Activated effector memory CD4-positive, alpha-beta T cell treated with anti-CD3 and anti-CD28 coated beads, Interleukin-2, amount 50 U/mL, for 16 hours (primary cell): ENCODE measurements at regions not wholly inside any gene's neighbourhood (a gene's known extent, or its start where the extent isn't known, plus 50 kb on each side); places are given as distances from the start of the nearest gene placed in this dataset.
"Not testable (repeated sequence)": the region's sequence is repeated elsewhere in the genome, so short reads cannot be mapped to it uniquely, and the experiment has no call there.

Source experiments
- DNase-seq: peaks from one replicate; pipeline ENCODE4 v3.0.0-alpha.2; 2020

DNA sequence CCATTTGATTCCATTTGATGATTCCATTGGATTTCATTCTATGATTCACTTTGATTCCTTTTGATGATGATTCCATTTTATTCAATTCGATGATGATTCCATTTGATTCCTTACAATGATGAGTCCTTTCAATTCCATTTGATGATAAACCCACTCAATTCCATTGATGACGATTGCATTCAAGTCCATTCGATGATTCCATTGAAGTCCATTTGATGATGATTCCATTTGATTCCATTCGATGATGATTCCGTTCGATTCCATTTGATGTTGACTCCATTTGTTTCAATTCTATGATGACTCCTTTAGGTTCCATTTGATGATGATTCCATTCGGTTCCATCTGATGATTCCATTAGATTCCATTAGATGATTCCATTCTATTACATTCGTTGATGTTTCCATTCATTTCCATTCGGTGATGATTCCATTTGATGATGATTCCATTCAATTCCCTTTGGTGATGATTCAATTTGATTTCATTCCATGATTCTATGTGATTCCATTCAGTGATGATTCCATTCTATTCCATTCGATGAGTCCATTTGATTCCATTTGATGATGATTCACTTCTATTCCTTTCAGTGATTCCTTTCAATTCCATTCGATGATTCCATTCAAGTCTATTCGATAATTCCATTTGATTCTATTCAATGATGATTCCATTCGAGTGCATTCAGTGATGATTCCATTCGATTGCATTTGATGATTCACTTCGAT is 1106.0 kb downstream of the RPIA start:
- DNase-seq, result no peak

DNA sequence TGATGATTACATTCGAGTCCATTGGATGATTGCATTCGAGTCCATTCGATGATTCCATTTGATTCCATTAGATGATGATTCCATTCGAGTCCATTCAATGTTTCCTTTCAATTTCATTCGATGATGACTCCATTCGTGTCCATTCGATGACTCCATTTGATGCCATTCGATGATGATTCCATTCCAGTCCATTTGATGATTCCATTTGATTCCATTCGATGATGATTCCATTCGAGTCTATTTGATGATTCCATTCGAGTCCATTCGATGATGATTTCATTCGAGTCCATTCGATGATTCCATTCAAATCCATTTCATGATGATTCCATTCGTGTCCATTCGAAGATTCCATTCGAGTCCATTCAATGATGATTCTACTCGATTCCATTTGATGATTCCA is 1109.7 kb downstream of the RPIA start:
- not testable (repeated sequence) for DNase-seq

DNA sequence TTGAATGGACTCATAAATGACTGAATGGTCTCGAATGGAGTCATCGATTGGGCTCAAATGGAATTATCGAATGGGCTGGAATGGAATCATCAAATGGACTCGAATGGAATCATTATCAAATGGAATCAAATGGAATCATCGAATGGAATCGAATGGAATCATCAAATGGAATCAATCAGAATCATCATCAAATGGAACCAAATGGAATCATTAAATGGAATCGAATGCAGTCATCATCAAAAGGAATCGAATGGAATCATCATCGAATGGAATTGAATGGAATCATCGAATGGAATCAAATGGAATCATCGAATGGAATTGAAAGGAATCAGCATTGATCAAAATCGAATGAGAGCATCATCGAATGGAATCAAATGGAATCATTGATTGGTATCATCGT is 1114.9 kb downstream of the RPIA start:
- DNase-seq, result not testable (repeated sequence)

DNA sequence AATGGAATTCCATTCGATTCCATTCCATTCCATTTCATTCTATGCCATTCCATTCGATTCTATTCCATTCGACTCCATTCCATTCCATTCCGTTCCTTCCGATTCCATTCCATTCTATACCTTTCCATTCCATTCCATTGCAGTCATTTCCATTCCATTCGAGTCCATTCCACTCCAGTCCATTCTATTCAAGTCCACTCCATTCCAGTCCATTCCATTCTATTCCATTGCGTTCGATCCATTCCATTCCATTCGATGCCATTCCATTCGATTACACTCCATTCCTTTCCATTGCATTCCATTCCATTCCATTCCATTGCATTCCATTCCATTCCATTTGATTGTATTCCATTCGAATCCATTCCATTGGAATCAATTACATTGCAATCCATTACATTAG is 1119.8 kb downstream of the RPIA start:
- DNase-seq, result no peak

DNA sequence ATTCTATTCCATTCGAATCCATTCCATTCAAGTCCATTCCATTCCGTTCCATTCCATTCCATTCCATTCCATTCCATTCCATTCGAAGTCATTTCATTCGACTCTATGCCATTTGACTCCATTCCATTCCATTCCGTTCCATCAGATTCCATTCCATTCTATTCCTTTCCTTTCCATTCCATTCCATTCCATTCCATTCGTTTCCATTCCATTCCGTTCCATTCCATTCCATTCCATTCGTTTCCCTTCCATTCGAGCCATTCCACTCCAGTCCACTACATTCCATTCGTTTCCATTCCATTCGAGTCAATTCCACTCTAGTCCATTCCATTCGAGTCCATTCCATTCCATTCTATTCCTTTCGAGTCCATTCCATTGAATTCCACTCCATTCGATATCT is 1120.4 kb downstream of the RPIA start:
- not testable (repeated sequence) for DNase-seq

DNA sequence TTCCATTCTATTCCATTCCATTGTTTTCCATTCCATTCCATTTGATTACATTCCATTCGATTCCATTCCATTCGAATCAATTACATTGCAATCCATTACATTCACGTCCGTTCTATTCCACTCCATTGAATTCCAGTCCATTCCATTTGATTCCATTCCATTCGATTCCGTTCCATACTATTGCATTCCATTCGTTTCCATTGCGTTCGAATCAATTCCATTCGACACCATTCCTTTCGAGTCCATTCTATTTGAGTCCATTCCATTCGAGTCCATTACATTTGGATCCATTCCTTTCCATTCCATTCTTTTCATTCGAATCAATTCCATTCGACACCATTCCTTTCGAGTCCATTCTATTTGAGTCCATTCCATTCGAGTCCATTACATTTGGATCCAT is 1122.9 kb downstream of the RPIA start:
- not testable (repeated sequence) for DNase-seq

DNA sequence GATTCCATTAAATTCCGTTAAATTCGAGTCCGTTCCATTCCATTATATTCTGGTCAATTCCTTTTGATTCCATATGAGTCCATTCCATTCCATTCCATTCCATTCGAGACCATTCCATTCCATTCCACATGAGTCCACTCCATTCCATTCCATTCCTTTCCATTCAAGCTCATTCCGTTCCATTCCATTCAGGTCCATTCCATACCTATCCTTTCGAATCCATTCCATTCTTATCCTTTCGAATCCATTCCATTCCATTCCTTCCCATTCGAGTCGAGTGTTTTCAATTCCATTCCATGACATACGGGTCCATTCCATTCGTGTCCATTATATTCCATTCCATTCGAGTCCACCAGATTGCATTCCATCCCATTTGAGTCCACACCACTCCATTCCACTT is 1127.4 kb downstream of the RPIA start:
- DNase-seq, result no peak

DNA sequence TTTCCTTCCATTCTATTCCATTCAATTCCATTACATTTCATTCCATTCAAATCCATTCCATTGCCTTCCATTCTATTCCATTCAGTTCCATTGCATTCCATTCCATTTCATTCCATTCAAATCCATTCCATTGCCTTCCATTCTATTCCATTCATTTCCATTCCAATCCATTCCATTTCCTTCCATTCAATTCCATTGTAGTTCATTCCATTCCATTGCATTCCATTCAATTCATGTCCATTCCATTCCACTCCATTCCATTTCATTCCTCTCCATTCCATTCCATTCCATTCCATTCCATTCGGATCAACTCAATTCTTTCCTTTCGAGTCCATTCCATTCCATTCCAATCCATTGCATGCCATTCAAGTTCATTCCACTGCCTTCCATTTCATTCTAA is 1128.3 kb downstream of the RPIA start:
- no peak for DNase-seq

DNA sequence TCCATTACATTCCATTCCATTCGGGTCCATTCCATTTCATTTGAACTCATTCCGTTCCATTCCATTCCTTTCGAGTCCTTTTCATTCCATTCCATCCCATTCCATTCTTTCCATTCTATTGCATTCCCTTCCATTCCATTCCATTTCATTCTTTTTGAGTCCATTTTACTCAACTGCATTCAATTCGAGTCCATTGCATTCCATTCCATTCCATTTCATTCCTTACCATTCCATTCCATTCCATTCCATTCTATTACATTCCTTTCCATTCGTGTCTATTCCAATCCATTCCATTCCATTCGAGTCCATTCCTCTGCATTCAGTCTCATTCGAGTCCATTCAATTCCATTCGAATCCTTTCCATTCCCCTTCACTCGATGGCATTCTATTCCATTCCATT is 1128.8 kb downstream of the RPIA start:
- no peak for DNase-seq

DNA sequence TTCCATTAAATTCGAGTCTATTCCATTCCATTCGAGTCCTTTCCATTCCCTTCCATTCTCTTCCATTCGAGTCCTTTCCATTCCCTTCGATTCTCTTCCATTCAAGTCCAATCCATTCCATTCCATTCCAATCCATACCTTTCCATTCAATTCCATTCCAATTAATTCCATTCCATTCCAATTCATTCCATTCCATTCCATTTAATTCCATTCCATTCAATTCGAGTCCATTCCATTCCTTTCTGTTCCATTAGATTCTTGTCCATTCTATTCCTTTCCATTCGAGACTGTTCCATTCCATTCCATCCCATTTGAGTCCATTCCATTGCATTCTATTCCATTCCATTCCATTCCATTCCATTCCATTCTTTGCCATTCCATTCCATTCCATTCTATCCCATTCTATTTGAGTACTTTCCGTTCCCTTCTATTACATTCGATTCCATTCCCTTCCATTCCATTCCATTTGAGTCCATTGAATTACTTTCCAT is 1130.0 kb downstream of the RPIA start:
- no peak for DNase-seq

DNA sequence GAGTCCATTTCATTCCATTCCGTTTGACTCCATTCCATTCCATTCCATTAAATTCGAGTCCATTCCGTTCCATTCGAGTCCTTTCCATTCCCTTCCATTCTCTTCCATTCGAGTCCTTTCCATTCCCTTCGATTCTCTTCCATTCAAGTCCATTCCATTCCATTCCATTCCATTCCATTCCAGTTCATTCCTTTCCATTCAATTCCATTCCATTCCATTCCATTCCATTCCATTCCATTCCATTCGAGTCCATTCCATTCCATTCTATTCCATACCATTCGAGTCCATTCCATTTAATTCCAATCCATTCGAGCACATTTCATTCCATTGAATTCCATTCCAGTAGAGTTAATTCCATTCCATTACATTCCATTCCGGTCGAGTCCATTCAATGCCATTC is 1130.9 kb downstream of the RPIA start:
- not testable (repeated sequence) for DNase-seq

DNA sequence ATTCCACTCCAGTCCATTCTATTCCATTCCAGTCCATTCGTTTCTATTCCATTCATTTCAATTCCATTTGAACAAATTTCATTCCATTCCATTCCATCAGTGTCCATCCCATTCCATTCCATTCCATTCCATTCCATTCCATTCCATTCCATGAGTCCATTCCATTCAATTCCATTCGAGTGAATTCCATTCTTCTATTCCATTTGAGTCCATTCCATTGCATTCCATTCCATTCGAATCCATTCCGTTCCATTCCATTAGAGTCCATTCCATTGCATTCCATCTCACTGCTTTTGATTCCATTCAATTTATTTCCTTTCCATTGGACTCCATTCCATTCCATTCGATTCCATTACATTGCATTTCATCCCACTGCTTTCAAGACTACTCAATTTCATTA is 1132.1 kb downstream of the RPIA start:
- no peak for DNase-seq

DNA sequence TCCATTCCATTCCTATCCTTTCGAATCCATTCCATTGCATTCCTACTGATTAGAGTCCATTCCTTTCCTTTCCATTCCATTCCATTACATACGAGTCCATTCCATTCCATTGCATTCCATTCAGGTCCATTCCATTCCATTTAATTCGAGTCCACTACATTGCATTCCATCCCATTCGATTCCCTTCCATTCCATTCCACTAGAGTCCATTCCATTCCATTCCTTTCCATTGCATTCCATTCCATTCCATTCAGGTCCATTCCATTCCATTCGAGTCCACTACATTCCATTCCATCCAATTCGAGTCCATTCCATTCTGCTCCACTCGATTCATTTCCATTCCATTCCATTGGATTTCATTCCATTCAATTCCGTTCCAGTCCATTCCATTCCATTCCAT is 1133.6 kb downstream of the RPIA start:
- no peak for DNase-seq

DNA sequence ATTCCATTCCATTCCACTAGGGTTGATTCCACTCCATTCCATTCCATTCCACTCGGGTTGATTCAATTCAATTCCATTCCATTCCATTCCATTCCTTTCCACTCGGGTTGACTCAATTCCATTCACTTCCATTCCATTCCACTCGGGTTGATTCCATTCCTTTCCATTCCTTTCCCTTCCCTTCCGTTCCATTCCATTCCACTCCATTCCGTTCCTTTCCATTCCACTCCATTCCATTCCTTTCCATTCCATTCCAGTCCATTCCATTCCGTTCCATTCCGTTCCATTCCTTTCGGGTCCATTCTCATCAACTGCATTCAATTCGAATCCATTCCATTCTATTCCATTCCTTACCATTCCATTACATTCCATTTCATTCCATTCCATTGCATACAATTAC is 1135.3 kb downstream of the RPIA start:
- DNase-seq, result not testable (repeated sequence)

DNA sequence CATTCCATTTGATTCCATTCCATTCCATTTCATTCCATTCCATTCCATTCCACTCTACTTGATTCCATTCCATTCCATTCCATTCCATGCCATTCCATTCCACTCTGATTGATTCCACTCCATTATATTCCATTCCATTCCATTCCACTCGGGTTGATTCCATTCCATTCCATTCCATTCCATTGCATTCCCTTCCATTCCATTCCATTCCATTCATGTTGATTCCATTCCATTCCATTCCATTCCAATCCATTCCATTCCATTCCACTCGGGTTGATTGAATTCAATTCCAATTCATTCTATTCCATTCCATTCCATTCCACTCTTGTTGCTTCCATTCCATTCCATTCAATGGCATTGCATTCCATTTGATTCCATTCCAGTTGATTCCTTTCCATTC is 1136.4 kb downstream of the RPIA start:
- DNase-seq, result not testable (repeated sequence)

DNA sequence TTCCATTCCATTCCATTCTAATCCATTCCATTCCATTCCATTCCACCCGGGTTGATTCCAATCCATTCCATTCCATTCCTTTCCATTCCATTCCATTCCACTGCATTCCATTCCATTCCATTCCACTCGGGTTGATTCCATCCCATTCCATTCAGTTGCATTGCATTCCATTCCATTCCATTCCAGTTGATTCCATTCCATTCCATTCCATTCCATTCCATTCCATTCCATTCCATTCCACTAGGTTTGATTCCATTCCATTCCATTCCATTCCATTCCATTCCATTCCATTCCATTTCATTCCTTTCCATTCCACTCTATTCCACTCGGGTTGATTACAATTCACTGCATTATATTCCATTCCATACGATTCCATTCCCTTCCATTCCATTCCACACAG is 1136.9 kb downstream of the RPIA start:
- DNase-seq, result not testable (repeated sequence)

DNA sequence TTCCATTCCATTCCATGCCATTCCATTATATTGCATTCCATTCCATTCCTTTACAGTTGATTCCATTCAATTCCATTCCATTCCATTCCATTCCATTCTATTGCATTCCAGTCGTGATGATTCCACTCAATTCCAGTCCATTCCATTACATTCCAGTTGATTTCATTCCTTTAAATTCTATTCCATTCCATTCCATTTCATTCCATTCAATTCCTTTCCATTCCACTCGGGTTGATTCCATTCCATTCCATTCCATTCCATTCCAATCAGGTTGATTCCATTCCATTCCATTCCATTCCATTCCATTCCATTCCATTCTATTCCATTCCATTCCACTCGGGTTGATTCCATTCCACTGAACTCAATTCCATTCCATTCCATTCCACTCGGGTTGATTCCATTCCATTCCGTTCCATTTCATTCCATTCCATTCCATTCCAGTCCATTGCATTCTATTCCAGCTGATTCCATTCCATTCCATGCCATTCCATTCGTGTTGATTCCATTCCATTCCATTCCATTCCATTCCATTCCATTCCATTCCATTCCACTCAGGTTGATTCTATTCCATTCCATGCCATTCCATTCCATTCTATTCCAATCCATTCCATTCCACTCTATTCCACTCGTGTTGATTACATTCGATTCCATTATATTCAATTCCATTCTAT is 1137.6 kb downstream of the RPIA start:
- DNase-seq, result not testable (repeated sequence)

DNA sequence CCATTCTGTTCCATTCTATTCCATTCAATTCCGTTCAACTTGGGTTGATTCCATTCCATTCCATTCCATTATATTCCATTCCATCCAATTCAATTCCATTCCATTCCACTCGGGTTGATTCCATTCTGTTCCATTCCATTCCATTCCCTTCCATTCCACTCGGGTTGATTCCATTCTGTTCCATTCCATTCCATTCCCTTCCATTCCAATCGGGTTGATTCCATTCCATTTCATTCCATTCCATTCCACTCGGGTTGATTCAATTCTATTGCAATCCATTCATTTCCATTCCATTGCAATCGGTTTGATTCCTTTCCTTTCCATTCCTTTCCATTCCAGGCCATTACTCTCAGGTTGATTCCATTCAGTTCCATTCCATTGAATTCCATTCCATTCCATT is 1138.4 kb downstream of the RPIA start:
- DNase-seq, result no peak

DNA sequence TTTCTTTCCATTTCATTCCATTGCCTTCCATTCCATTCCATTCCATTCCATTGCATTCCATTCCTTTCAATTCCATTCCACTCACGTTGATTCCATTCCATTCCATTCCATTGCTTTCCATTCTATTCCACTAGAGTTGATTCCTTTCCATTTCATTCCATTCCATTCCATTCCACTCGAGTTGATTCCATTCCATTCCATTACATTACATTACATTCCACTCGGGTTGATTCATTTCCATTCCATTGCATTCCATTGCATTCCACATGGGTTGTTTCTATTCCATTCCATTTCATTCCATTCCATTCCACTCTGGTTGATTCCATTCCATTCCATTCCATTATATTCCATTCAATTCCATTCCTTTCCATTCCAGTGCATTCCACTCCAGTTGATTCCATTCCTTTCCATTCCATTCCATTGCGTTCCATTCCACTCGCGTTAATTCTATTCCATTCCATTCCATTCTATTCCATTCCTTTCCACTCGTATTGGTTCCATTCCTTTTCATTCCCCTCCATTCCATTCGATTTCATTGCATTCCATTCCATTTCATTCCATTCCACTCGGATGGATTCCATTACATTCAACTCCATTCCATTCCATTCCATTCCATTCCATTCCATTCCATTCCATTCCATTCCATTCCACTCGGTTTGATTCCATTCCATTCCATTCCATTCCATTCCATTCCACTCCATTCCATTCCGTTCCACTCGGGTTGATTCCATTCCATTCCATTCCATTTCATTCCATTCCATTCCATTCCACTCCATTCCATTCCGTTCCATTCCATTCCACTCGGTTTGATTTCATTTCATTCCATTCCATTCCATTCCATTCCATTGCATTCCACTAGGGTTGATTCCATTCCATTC is 1139.1 kb downstream of the RPIA start:
- DNase-seq, result not testable (repeated sequence)

DNA sequence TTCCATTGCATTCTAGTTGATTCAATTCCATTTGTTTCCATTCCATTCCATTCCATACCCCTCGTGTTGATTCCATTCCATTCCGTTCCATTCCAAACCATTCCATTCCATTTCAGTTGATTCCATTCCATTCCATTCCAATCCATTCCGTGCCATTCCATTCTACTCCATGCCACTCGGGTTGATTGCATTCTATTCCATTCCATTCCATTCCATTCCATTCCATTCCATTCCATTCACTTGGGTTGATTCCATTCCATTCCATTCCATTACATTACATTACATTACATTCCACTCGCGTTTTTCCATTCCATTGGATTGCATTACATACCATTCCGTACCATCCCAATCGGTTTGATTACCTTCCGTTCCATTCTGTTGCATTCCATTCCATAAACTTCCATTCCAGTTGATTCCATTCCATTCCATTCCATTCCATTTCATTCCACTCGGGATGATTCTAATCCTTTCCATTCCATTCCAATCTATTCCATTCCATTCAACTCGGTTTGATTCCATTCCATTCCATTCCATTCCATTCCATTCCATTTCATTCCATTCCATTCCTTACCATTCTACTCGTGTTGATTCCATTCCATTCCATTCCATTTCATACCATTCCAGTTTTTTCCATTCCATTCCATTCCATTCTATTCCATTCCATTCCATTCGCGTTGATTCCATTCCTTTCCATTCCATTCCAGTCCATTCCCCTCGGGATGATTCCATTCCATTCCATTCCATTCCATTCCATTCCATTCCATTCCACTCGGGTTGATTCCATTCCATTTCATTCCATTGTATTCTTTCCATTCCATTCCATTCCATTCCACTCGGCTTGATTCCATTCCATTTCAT is 1140.4 kb downstream of the RPIA start:
- DNase-seq, result no peak

DNA sequence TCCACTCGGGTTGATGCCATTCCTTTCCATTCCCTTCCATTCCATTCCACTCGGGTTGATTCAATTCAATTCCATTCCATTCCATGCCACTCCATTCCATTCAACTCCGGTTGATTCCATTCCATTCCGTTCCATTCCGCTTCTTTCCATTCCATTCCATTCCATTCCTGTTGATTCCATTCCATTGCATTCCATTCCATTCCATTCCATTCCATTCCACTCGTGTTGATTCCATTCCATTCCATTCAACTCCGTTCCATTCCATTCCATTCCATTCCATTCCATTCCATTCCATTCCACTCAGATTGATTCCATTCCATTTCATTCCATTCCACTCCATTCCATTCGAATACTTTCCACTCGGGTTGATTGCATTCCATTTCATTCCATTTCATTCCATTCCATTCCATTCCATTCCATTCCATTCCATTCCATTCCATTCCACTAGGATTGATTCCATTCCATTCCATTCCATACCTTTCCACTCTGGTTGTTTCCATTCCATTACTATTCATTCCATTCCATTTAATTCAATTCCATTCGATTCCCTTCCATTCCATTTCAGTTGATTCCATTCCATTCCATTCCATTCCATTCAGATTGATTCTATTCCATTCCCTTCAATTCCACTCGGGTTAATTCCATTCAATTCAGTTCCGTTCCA is 1141.8 kb downstream of the RPIA start:
- DNase-seq, result no peak

DNA sequence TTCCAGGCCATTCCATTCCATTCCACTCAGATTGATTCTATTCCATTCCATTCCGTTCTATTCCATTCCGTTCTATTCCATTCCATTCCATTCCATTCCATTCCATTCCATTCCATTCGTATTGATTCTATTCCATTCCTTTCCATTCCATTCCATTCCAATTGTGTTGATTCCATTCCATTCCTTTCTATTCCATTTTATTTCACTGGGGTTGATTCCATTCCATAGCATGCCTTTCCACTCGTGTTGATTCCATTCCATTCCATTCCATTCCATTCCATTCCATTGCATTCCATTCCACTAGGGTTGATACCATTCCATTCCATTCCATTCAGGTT is 1142.3 kb downstream of the RPIA start:
- DNase-seq, result no peak
